ENCODE measurements at regions not wholly inside any gene's neighbourhood (a gene's known extent, or its start where the extent isn't known, plus 50 kb on each side); places are given as distances from the start of the nearest gene placed in this dataset.

DNA sequence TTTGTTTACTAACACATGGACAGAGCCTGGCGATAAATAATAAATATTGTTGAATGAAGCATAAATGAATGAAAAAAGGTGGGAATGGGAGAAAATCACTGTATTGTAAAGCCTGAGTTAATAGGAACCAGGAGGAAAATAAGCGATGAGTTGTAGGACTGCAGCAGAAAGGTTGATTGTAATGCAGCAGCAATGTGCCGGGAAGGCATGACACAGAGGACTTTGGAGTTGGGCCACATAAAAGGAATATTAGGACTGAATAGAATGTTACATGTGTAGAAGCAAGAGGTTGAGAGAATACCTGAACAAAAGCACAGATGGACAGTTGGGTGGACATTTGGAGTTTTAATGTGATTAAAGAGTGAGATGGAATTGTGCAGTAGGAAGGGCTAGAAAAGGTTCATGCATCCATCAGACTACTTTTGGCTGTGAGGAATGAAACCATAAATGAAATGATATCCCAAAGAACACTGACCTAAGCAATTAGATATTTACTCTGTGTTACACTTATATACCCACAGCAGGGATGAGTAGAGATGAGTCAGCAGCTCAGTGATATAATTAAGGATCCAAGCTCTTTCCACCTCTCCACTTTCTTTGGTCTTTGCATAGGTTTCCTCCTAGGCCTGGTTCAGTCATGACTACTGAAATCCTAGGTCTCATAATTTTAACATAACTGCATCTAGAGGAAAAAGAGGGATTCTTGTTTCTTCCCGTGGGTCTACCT lies 55.4 kb downstream of the CCER1 start:
- no peak overlapping the region for H3K4me2 ChIP-seq (ENCODE audit: insufficient read depth, low read length)
- FAIRE-seq: no peak
- no peaks in the 10 kb centered on the region for H3K36me3 ChIP-seq (ENCODE audit: control insufficient read depth in 2 of 2, extremely low read depth in 1 of 2, insufficient read depth in 2 of 2, low read length in 2 of 2)
- no peak for DNase-seq (ENCODE audit: low read depth, low spot score)
- H3K27ac ChIP-seq (ENCODE audit: insufficient read depth, low read depth, low read length): no peak overlapping the region
- H2AFZ ChIP-seq (ENCODE audit: low read depth, low read length): no peak overlapping the region
- H3K27me3 ChIP-seq (ENCODE audit: control insufficient read depth in 2 of 2, insufficient read depth in 2 of 2, low read length in 2 of 2): no peaks in the 10 kb centered on the region
- H3K9me1 ChIP-seq (replicated peaks; ENCODE audit: control insufficient read depth, extremely low read depth, insufficient read depth, low read length): no peaks in the 10 kb centered on the region
- peaks cover 21% of the 10 kb centered on the region for H3K4me1 ChIP-seq (ENCODE audit: control insufficient read depth, extremely low read depth, insufficient read depth, low read length)
- dilution Hi-C loops (cut with MboI; ENCODE audit: extremely low pct_ligation_motif_present, low sequenced_read_pairs): no loop called here
- ChIA-PET CTCF (interaction anchor here (0.7 to 1.4 kb wide), 3 partner anchors 10 to 46 kb away, joined by 3 to 4 read pairs (median 4); no protein-coding TSS in a partner anchor), POLR2A (no interaction called here)
- H3K9ac ChIP-seq (replicated peaks; ENCODE audit: extremely low read depth, insufficient read depth, low read length): no peak overlapping the region
- no peaks in the 10 kb centered on the region for H3K79me2 ChIP-seq (ENCODE audit: control insufficient read depth, insufficient read depth, low read length)
- no peaks in the 10 kb centered on the region for H4K20me1 ChIP-seq (replicated peaks; ENCODE audit: control insufficient read depth, extremely low read depth, insufficient read depth, low read length)
- TF ChIP-seq, protein P1, sequence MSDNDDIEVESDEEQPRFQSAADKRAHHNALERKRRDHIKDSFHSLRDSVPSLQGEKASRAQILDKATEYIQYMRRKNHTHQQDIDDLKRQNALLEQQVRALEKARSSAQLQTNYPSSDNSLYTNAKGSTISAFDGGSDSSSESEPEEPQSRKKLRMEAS (IDR thresholded peaks at IDR 0.05; ENCODE audit: insufficient read depth, insufficient read length): no peak
- TF ChIP-seq JUN (IDR thresholded peaks at IDR 0.05; ENCODE audit: borderline replicate concordance, insufficient read depth, insufficient read length, low read depth) (no peak), FOS (IDR thresholded peaks at IDR 0.05; ENCODE audit: borderline replicate concordance, insufficient read depth, low read length) (no peak), POLR2AphosphoS5 (IDR thresholded peaks at IDR 0.05; ENCODE audit: insufficient read depth, low read depth, low read length) (no peak)
- no peak overlapping the region for H3K4me3 ChIP-seq (replicated peaks in 1 of 3; ENCODE audit: insufficient read depth in 1 of 3, low read depth in 1 of 3, low read length in 3 of 3)
- no TSS peak for BruUV-seq (replicated peaks)
- intact Hi-C loops (cut with micrococcal nuclease): loop anchor here (10.0 kb wide), 2 partner anchors 205 to 1025 kb away; no protein-coding TSS in a partner anchor
- no peaks in the 10 kb centered on the region for H3K9me3 ChIP-seq (replicated peaks; ENCODE audit: control insufficient read depth, insufficient read depth, low read length)

DNA sequence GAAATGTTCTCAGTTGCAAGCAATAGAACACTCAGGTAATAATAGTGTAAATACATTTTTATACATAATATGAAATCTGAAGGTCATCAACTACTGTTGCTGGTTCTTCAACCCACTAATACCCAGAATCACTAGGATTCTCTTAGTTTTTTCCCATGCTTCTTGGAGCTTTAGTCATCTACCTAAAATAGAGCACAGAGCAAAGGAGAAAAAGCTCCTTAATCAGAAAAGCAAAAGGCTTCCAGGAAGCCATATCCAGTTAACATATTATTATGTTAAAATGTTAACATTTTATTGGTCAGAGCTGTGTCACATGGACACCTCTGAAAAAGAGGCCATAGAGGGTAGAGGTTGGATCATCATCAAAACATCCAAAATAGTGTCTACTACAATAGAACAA lies 57.0 kb downstream of the CCER1 start:
- H3K9ac ChIP-seq (replicated peaks; ENCODE audit: extremely low read depth, insufficient read depth, low read length): no peak overlapping the region
- H3K4me3 ChIP-seq (replicated peaks in 1 of 3; ENCODE audit: insufficient read depth in 1 of 3, low read depth in 1 of 3, low read length in 3 of 3): no peak overlapping the region
- H3K9me1 ChIP-seq (replicated peaks; ENCODE audit: control insufficient read depth, extremely low read depth, insufficient read depth, low read length): no peaks in the 10 kb centered on the region
- no peaks in the 10 kb centered on the region for H3K79me2 ChIP-seq (ENCODE audit: control insufficient read depth, insufficient read depth, low read length)
- H3K4me1 ChIP-seq (ENCODE audit: control insufficient read depth, extremely low read depth, insufficient read depth, low read length): peaks cover 21% of the 10 kb centered on the region
- no peaks in the 10 kb centered on the region for H4K20me1 ChIP-seq (replicated peaks; ENCODE audit: control insufficient read depth, extremely low read depth, insufficient read depth, low read length)
- FAIRE-seq (no peak), DNase-seq (ENCODE audit: low read depth, low spot score) (no peak)
- no peaks in the 10 kb centered on the region for H3K27me3 ChIP-seq (ENCODE audit: control insufficient read depth in 2 of 2, insufficient read depth in 2 of 2, low read length in 2 of 2)
- BruUV-seq (replicated peaks): no TSS peak
- no peak overlapping the region for H3K4me2 ChIP-seq (ENCODE audit: insufficient read depth, low read length)
- H3K9me3 ChIP-seq (replicated peaks; ENCODE audit: control insufficient read depth, insufficient read depth, low read length): no peaks in the 10 kb centered on the region
- TF ChIP-seq POLR2A (IDR thresholded peaks at IDR 0.05; ENCODE audit: low read depth, low read length) (no peak), FOS (IDR thresholded peaks at IDR 0.05; ENCODE audit: borderline replicate concordance, insufficient read depth, low read length) (no peak), POLR2AphosphoS5 (IDR thresholded peaks at IDR 0.05; ENCODE audit: insufficient read depth, low read depth, low read length) (no peak), MYC (IDR thresholded peaks at IDR 0.05; ENCODE audit: low read depth, low read length) (no peak), EZH2 (IDR thresholded peaks at IDR 0.05; ENCODE audit: borderline replicate concordance, low read depth, low read length, severe bottlenecking) (no peak), JUN (IDR thresholded peaks at IDR 0.05; ENCODE audit: borderline replicate concordance, insufficient read depth, insufficient read length, low read depth) (no peak), GATA2 (IDR thresholded peaks at IDR 0.05; ENCODE audit: insufficient read depth, insufficient read length, low read depth, low read length) (no peak)
- TF ChIP-seq, protein P1 (IDR thresholded peaks at IDR 0.05; ENCODE audit: insufficient read depth, insufficient read length): no peak
- TF ChIP-seq, protein P2, sequence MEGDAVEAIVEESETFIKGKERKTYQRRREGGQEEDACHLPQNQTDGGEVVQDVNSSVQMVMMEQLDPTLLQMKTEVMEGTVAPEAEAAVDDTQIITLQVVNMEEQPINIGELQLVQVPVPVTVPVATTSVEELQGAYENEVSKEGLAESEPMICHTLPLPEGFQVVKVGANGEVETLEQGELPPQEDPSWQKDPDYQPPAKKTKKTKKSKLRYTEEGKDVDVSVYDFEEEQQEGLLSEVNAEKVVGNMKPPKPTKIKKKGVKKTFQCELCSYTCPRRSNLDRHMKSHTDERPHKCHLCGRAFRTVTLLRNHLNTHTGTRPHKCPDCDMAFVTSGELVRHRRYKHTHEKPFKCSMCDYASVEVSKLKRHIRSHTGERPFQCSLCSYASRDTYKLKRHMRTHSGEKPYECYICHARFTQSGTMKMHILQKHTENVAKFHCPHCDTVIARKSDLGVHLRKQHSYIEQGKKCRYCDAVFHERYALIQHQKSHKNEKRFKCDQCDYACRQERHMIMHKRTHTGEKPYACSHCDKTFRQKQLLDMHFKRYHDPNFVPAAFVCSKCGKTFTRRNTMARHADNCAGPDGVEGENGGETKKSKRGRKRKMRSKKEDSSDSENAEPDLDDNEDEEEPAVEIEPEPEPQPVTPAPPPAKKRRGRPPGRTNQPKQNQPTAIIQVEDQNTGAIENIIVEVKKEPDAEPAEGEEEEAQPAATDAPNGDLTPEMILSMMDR (IDR thresholded peaks at IDR 0.05; ENCODE audit: extremely low read depth in 1 of 2, insufficient read depth in 1 of 2, low read depth in 1 of 2, low read length in 2 of 2): no peak
- dilution Hi-C loops (cut with MboI; ENCODE audit: extremely low pct_ligation_motif_present, low sequenced_read_pairs): no loop called here
- POLR2A ChIA-PET: no interaction called here
- H2AFZ ChIP-seq (ENCODE audit: low read depth, low read length): no peak overlapping the region
- H3K36me3 ChIP-seq (ENCODE audit: control insufficient read depth in 2 of 2, extremely low read depth in 1 of 2, insufficient read depth in 2 of 2, low read length in 2 of 2): no peaks in the 10 kb centered on the region
- no peak overlapping the region for H3K27ac ChIP-seq (ENCODE audit: insufficient read depth, low read depth, low read length)
- CTCF ChIA-PET: no interaction called here
- intact Hi-C loops (cut with micrococcal nuclease): no loop called here
